NCI-H460 (cell line): ENCODE measurements at regions not wholly inside any gene's neighbourhood (a gene's known extent, or its start where the extent isn't known, plus 50 kb on each side); places are given as distances from the start of the nearest gene placed in this dataset.
"Not testable (repeated sequence)": the region's sequence is repeated elsewhere in the genome, so short reads cannot be mapped to it uniquely, and the experiment has no call there.

ENCODE experiments used
- DNase-seq: peaks from one replicate; pipeline ENCODE4 v3.0.0-alpha.2; 2016; ENCODE audit warnings: low read depth; ENCODE audit errors: extremely low read depth

GRCh38 chr5:92956886-92957285, 624.1 kb downstream of the NR2F1-AS1 start:
- DNase-seq: no peak

- no peak for DNase-seq
Measured at GRCh38 chr5:92952243-92952642, 628.8 kb downstream of the NR2F1-AS1 start.

GRCh38 chr5:92951746-92952145, 629.3 kb downstream of the NR2F1-AS1 start:
- no peak for DNase-seq

GRCh38 chr5:92946546-92946945, 634.5 kb downstream of the NR2F1-AS1 start:
- no peak for DNase-seq

- DNase-seq: no peak
Measured at GRCh38 chr5:92945605-92946097, 635.4 kb downstream of the NR2F1-AS1 start.

GRCh38 chr5:92944903-92945604, 636.0 kb downstream of the NR2F1-AS1 start:
- no peak for DNase-seq

GRCh38 chr5:92944337-92944736, 636.7 kb downstream of the NR2F1-AS1 start:
- no peak for DNase-seq

GRCh38 chr5:92942762-92943161, 638.3 kb downstream of the NR2F1-AS1 start:
- no peak for DNase-seq

GRCh38 chr5:92941806-92942205, 639.2 kb downstream of the NR2F1-AS1 start:
- no peak for DNase-seq

- no peak for DNase-seq
Measured at GRCh38 chr5:92939428-92939827, 641.6 kb downstream of the NR2F1-AS1 start.

GRCh38 chr5:92937396-92937795, 643.6 kb downstream of the NR2F1-AS1 start:
- DNase-seq: not testable (repeated sequence)

- DNase-seq: no peak
Measured at GRCh38 chr5:92930057-92930456, 651.0 kb downstream of the NR2F1-AS1 start.

- no peak for DNase-seq
Measured at GRCh38 chr5:92927291-92927778, 653.7 kb downstream of the NR2F1-AS1 start.

- no peak for DNase-seq
Measured at GRCh38 chr5:92923885-92924284, 657.1 kb downstream of the NR2F1-AS1 start.

GRCh38 chr5:92922231-92922967, 658.6 kb downstream of the NR2F1-AS1 start:
- no peak for DNase-seq

GRCh38 chr5:92917044-92917443, 664.0 kb downstream of the NR2F1-AS1 start:
- DNase-seq: no peak

GRCh38 chr5:92916036-92916435, 665.0 kb downstream of the NR2F1-AS1 start:
- no peak for DNase-seq

- DNase-seq: no peak
Measured at GRCh38 chr5:92912283-92912682, 668.7 kb downstream of the NR2F1-AS1 start.

- DNase-seq: no peak
Measured at GRCh38 chr5:92911851-92912250, 669.2 kb downstream of the NR2F1-AS1 start.

- no peak for DNase-seq
Measured at GRCh38 chr5:92911293-92911692, 669.7 kb downstream of the NR2F1-AS1 start.

- no peak for DNase-seq
Measured at GRCh38 chr5:92909602-92909962, 671.4 kb downstream of the NR2F1-AS1 start.
